Natural killer cell (primary cell): ENCODE measurements at regions not wholly inside any gene's neighbourhood (a gene's known extent, or its start where the extent isn't known, plus 50 kb on each side); places are given as distances from the start of the nearest gene placed in this dataset.
A peak's percentile ranks its signal among the peaks of the same experiment; 100 is the strongest.

Experiments used
- ATAC-seq, 3 donors: fragments of 150-1000 bp in 2 of 3; fragments of 200-7000 bp in 1 of 3; cut with Tn5 transposase; 1 replicate in 1 of 3; 2 replicates in 2 of 3; pipeline ENCODE4 v1.10.0; 2021; ENCODE audit warnings: mild to moderate bottlenecking in 2 of 3, moderate library complexity in 2 of 3
- DNase-seq, 2 donors: peaks; one replicate each; pipeline versions ENCODE4 v3.0.0 to v3.0.0-alpha.2; 2013 to 2021; ENCODE audit warnings: mixed read lengths in 1 of 2
- H3K27ac ChIP-seq: one replicate; pipeline ENCODE4 v1.5.1; 2013; ENCODE audit warnings: mild to moderate bottlenecking, low read length
- H3K27me3 ChIP-seq: one replicate; pipeline ENCODE4 v1.6.1; 2013; ENCODE audit warnings: low read length; ENCODE audit not compliant: control insufficient read depth, insufficient read depth
- H3K36me3 ChIP-seq: one replicate; pipeline ENCODE4 v1.6.1; 2013; ENCODE audit warnings: low read length; ENCODE audit not compliant: control insufficient read depth, insufficient read depth
- H3K4me1 ChIP-seq: one replicate; pipeline ENCODE4 v1.6.1; 2013; ENCODE audit warnings: low read length; ENCODE audit not compliant: control insufficient read depth, insufficient read depth
- H3K4me3 ChIP-seq: one replicate; pipeline ENCODE4 v1.5.1; 2013; ENCODE audit warnings: low read length
- H3K9me3 ChIP-seq: one replicate; pipeline ENCODE4 v1.6.1; 2013; ENCODE audit warnings: low read length; ENCODE audit not compliant: control insufficient read depth, insufficient read depth
- H3K27ac Mint-ChIP-seq, 2 donors: one replicate each; pipeline ENCODE4 v1.8.0; 2022; ENCODE audit warnings: mild to moderate bottlenecking in 2 of 2, mixed read lengths in 2 of 2, moderate library complexity in 1 of 2
- H3K27me3 Mint-ChIP-seq, 2 donors: one replicate each; pipeline ENCODE4 v1.8.0; 2022; ENCODE audit warnings: low read depth in 2 of 2, mixed read lengths in 2 of 2
- H3K36me3 Mint-ChIP-seq: one replicate; pipeline ENCODE4 v1.8.0; 2022; ENCODE audit warnings: mixed read lengths
- H3K4me1 Mint-ChIP-seq, 2 donors: one replicate each; pipeline ENCODE4 v1.8.0; 2022; ENCODE audit warnings: mixed read lengths in 2 of 2
- H3K4me3 Mint-ChIP-seq: one replicate; pipeline ENCODE4 v1.8.0; 2022; ENCODE audit warnings: mild to moderate bottlenecking, moderate library complexity, mixed read lengths
- H3K9me3 Mint-ChIP-seq, 2 donors: one replicate each; pipeline ENCODE4 v1.8.0; 2022; ENCODE audit warnings: mixed read lengths in 2 of 2
- WGBS: methylation state at CpG from one replicate; pipeline ENCODE4 v1.1.7; 2013; ENCODE audit warnings: missing lambda C conversion rate; ENCODE audit not compliant: insufficient coverage; 5-methylcytosine and 5-hydroxymethylcytosine counted together
- intact Hi-C: fragments of 100-400 bp; cut with micrococcal nuclease; formaldehyde crosslinking; loops from one replicate; pipeline ENCODE4 v1.14.2; 2022
- TF ChIP-seq, protein P1 (sequence below): fragments of 200-600 bp; IDR thresholded peaks from one replicate; pipeline ENCODE4 v1.8.0; 2022; ENCODE audit warnings: antibody characterized with exemption

GRCh38 chr18:51617572-51618260 lies 420.2 kb upstream of the MEX3C start:
- TF ChIP-seq, protein P1, sequence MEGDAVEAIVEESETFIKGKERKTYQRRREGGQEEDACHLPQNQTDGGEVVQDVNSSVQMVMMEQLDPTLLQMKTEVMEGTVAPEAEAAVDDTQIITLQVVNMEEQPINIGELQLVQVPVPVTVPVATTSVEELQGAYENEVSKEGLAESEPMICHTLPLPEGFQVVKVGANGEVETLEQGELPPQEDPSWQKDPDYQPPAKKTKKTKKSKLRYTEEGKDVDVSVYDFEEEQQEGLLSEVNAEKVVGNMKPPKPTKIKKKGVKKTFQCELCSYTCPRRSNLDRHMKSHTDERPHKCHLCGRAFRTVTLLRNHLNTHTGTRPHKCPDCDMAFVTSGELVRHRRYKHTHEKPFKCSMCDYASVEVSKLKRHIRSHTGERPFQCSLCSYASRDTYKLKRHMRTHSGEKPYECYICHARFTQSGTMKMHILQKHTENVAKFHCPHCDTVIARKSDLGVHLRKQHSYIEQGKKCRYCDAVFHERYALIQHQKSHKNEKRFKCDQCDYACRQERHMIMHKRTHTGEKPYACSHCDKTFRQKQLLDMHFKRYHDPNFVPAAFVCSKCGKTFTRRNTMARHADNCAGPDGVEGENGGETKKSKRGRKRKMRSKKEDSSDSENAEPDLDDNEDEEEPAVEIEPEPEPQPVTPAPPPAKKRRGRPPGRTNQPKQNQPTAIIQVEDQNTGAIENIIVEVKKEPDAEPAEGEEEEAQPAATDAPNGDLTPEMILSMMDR, result no peak
- intact Hi-C loops, result loop anchor here (10.0 kb wide), 1 partner anchor 57 kb away; no protein-coding TSS in a partner anchor
- no peaks in the 10 kb centered on the region for H3K36me3 ChIP-seq
- WGBS, result 83% methylated on average over 2 of the region's 2 CpGs
- Mint-ChIP-seq H3K27ac (no peak overlapping the region), H3K36me3 (no peaks in the 10 kb centered on the region), H3K9me3 (no peaks in the 10 kb centered on the region), H3K4me3 (no peak overlapping the region), H3K4me1 (no peaks in the 10 kb centered on the region), H3K27me3 (peaks cover 14 to 43% of the 10 kb centered on the region in 2 donors)
- ATAC-seq (no peak), DNase-seq (no peak)
- H3K27me3 ChIP-seq, result no peaks in the 10 kb centered on the region
- H3K27ac ChIP-seq, result no peak overlapping the region
- no peak overlapping the region for H3K4me3 ChIP-seq
- H3K4me1 ChIP-seq, result no peaks in the 10 kb centered on the region
- H3K9me3 ChIP-seq, result no peaks in the 10 kb centered on the region

GRCh38 chr18:51619283-51619682 lies 421.8 kb upstream of the MEX3C start:
- H3K9me3 ChIP-seq, result no peaks in the 10 kb centered on the region
- no peaks in the 10 kb centered on the region for H3K4me1 Mint-ChIP-seq
- H3K9me3 Mint-ChIP-seq, result no peaks in the 10 kb centered on the region
- no peak overlapping the region for H3K4me3 Mint-ChIP-seq
- H3K27me3 ChIP-seq, result no peaks in the 10 kb centered on the region
- intact Hi-C loops, result loop anchor here (10.0 kb wide), 1 partner anchor 56 kb away; no protein-coding TSS in a partner anchor
- ATAC-seq, result no peak
- TF ChIP-seq, protein P1, result no peak
- no peak overlapping the region for H3K27ac ChIP-seq
- no peaks in the 10 kb centered on the region for H3K36me3 Mint-ChIP-seq
- 65% methylated on average over 1 of the region's 1 CpG for WGBS
- DNase-seq, result no peak
- no peaks in the 10 kb centered on the region for H3K36me3 ChIP-seq
- H3K27ac Mint-ChIP-seq, result no peak overlapping the region
- no peaks in the 10 kb centered on the region for H3K4me1 ChIP-seq
- no peak overlapping the region for H3K4me3 ChIP-seq
- peaks cover 21 to 53% of the 10 kb centered on the region in 2 donors for H3K27me3 Mint-ChIP-seq

GRCh38 chr18:51621113-51621863 lies 423.8 kb upstream of the MEX3C start:
- no peak overlapping the region for H3K27ac ChIP-seq
- peak in 1 of 2 donors; percentile 11 for DNase-seq
- Mint-ChIP-seq H3K27ac (no peak overlapping the region), H3K4me1 (no peaks in the 10 kb centered on the region), H3K36me3 (no peaks in the 10 kb centered on the region), H3K9me3 (no peaks in the 10 kb centered on the region), H3K27me3 (peaks cover 18 to 58% of the 10 kb centered on the region in 2 donors), H3K4me3 (no peak overlapping the region)
- H3K4me1 ChIP-seq, result no peaks in the 10 kb centered on the region
- TF ChIP-seq, protein P1, result peak; percentile 45
- H3K27me3 ChIP-seq, result no peaks in the 10 kb centered on the region
- H3K4me3 ChIP-seq, result no peak overlapping the region
- H3K9me3 ChIP-seq, result no peaks in the 10 kb centered on the region
- intact Hi-C loops, result no loop called here
- WGBS, result 48% methylated on average over 13 of the region's 14 CpGs
- H3K36me3 ChIP-seq, result no peaks in the 10 kb centered on the region
- ATAC-seq, result no peak
